Gastrocnemius medialis (tissue), 4 donors: ENCODE measurements at regions not wholly inside any gene's neighbourhood (a gene's known extent, or its start where the extent isn't known, plus 50 kb on each side); places are given as distances from the start of the nearest gene placed in this dataset.

Experiments used
- POLR2A ChIP-seq, 2 donors: fragments of 450-650 bp; IDR thresholded peaks; one replicate each; pipeline ENCODE4 v1.6.1; 2017; ENCODE audit warnings: antibody characterized with exemption in 2 of 2, mild to moderate bottlenecking in 2 of 2, moderate library complexity in 2 of 2
- TF ChIP-seq, protein P1 (sequence below), 5 experiments: fragments of 450-650 bp in 3 of 5; fragments of 200-600 bp in 2 of 5; sonication (generic) in 2 of 5; IDR thresholded peaks in 4 of 5; conservative IDR thresholded peaks in 1 of 5; 1 replicate in 4 of 5; 2 replicates in 1 of 5; pipeline ENCODE4 v1.5.1; 2016 to 2019; ENCODE audit warnings: antibody characterized with exemption in 5 of 5, mild to moderate bottlenecking in 3 of 5, moderate library complexity in 3 of 5

DNA sequence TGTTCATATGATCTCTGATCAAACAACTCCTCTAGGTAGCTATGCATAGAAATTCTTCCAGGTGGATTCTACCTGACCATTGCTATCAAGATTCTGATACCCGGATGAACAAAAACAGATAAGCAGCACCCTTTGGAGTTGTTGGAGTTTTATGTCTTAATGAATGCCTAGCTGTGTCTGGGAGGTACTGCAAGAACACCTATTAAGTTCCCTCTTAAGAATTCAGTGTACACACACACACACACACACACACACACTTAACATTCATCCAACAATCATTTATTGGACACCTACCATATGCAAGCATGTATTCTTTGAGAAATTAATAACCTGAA, 58.1 kb upstream of the FNDC3B start:
- TF ChIP-seq, protein P1, sequence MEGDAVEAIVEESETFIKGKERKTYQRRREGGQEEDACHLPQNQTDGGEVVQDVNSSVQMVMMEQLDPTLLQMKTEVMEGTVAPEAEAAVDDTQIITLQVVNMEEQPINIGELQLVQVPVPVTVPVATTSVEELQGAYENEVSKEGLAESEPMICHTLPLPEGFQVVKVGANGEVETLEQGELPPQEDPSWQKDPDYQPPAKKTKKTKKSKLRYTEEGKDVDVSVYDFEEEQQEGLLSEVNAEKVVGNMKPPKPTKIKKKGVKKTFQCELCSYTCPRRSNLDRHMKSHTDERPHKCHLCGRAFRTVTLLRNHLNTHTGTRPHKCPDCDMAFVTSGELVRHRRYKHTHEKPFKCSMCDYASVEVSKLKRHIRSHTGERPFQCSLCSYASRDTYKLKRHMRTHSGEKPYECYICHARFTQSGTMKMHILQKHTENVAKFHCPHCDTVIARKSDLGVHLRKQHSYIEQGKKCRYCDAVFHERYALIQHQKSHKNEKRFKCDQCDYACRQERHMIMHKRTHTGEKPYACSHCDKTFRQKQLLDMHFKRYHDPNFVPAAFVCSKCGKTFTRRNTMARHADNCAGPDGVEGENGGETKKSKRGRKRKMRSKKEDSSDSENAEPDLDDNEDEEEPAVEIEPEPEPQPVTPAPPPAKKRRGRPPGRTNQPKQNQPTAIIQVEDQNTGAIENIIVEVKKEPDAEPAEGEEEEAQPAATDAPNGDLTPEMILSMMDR (IDR thresholded peaks at IDR 0.05 in 4 of 5, conservative IDR thresholded peaks at IDR 0.05 in 1 of 5), result no peak
- no peak for TF ChIP-seq POLR2A (IDR thresholded peaks at IDR 0.05)
